LoVo (cell line): ENCODE measurements at regions not wholly inside any gene's neighbourhood (a gene's known extent, or its start where the extent isn't known, plus 50 kb on each side); places are given as distances from the start of the nearest gene placed in this dataset.

Source experiments
- DNase-seq: peaks from one replicate; pipeline ENCODE4 v3.0.0-alpha.2; 2016; ENCODE audit warnings: low spot score

DNA sequence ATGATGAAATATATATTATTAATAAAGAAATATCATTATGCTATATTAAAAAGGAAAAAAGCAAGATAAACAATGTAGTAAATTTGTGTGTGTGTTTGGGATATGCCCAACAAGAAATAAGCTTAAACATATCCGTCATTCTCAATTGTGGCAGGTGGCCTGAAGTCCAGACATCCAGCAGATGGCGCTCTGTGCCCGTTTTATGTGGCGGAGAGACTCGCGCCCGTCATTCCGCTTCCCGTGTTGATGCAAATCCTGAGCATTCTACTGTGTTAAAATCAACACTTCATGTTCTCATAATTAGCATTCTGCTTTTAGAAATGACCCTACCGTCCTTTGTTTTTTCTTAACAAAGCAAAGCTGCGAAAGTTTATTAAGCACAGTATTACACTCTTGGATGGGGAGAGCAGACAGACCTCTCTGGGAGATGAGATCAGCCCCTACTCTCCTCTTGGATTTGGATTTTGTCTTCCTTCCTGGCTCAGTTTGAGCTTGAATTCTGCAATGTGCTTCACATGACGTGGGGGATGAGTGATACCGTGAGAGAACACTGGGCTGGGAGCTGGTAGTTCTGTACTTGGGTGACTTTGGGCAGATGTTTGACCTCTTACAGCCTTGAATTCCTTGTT lies 125.8 kb downstream of the MCHR2 start:
- peak; percentile 80 for DNase-seq
